Activated T-helper 2 cell treated with anti-CD3 and anti-CD28 coated beads, Interferon-gamma antibody, Interleukin-2, Interleukin-4, amounts not matched to agents 10 μg/mL and 5 μg/mL and 100 μg/mL, durations not matched to agents 14 hours and 24 hours and 36 hours (primary cell): ENCODE measurements at regions not wholly inside any gene's neighbourhood (a gene's known extent, or its start where the extent isn't known, plus 50 kb on each side); places are given as distances from the start of the nearest gene placed in this dataset.

Experiments
- DNase-seq: peaks from one replicate; pipeline ENCODE4 v3.0.0; 2021; ENCODE audit warnings: low spot score
- H3K27ac Mint-ChIP-seq: one replicate; pipeline ENCODE4 v1.8.0; 2021; ENCODE audit warnings: mixed read lengths
- H3K27me3 Mint-ChIP-seq: one replicate; pipeline ENCODE4 v1.8.0; 2021; ENCODE audit warnings: low read depth, mixed read lengths
- H3K36me3 Mint-ChIP-seq: one replicate; pipeline ENCODE4 v1.8.0; 2021; ENCODE audit warnings: low read depth, mixed read lengths
- H3K4me1 Mint-ChIP-seq: one replicate; pipeline ENCODE4 v1.8.0; 2021; ENCODE audit warnings: low read depth, mixed read lengths
- H3K4me3 Mint-ChIP-seq: one replicate; pipeline ENCODE4 v1.8.0; 2021; ENCODE audit warnings: low read depth, mild to moderate bottlenecking, moderate library complexity, mixed read lengths
- H3K9me3 Mint-ChIP-seq: one replicate; pipeline ENCODE4 v1.8.0; 2021; ENCODE audit warnings: mixed read lengths
- intact Hi-C: fragments of 100-400 bp; cut with micrococcal nuclease; formaldehyde crosslinking; loops from one replicate; pipeline ENCODE4 v1.15.1; 2023

DNA sequence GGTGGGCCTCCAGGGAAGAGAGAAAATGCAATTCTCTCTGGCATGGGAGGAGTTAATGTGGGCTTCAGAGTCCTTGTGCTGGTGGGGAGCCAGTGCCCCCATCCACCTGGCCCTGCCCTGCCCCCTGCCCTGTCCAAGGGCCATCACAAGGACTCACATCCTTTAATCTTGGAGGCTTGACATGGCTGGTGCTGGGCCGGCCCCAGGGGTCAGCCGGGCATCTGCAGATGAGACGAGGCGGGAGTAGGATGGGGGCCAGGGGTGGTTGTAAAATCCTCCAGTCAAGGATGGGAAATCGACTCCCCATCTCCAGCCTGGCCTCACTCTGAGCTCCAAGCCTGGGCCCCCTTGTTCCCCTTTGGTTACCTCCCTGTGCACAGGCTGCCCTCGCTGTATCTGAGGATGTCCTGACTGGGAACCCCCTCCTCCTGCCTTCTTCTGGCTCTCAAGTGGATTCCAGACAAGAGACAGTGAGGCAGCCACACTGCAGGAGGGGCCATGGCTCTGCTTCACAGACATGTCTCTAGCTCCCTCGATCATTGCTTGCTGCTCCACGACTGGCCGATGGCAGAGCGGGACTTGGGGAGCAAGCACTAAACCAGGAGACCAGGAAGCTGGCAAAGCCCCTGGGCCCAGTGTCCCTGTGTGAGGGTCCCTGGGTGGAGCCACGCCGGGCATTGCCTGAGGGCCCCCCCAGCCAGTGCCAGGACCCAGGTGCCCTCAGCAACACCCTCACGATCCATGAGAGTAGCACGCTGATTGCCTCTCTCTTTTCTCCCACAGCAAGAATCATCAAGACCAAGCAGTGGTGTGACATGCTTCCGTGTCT is 1120.5 kb downstream of the BRD1 start:
- intact Hi-C loops, result no loop called here
- Mint-ChIP-seq H3K36me3 (no peaks in the 10 kb centered on the region), H3K4me1 (no peaks in the 10 kb centered on the region), H3K9me3 (no peaks in the 10 kb centered on the region), H3K27ac (no peak overlapping the region), H3K4me3 (no peak overlapping the region), H3K27me3 (no peaks in the 10 kb centered on the region)
- no peak for DNase-seq

DNA sequence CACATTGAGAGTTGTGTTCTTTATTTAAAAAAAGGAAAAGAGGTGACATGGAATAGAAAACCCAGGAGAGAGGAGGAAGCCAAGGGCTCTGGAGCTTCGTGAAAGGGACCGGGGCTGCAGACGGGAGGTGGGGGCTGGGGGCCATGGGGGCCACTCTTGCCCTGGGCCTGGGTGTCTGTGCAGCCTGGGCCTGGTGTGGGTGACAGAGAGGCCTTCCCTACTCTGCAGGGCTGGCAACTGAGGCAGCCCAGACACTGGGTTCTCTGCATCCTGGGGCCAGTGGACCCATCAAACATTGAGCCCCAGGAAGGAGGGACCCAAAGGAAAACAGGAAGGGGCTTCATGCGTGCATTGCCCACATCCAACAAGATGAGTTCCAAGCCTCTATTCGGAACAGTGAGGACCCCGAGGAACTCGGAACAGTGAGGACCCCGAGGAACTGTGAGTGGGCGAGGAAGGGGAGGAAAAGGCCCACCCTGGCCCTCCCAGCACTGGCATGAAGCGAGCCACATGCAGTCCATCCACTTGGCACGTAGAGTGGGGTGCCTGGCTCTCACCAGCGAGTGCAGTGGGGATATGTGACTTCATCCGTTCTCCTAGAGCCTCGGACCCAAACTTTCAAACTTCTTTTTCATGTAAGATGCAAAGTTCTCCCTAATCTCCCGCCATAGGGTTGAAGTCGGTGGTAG is 1121.6 kb downstream of the BRD1 start:
- no peaks in the 10 kb centered on the region for H3K36me3 Mint-ChIP-seq
- intact Hi-C loops, result no loop called here
- no peak overlapping the region for H3K27ac Mint-ChIP-seq
- H3K4me1 Mint-ChIP-seq, result no peaks in the 10 kb centered on the region
- no peaks in the 10 kb centered on the region for H3K27me3 Mint-ChIP-seq
- H3K4me3 Mint-ChIP-seq, result no peak overlapping the region
- DNase-seq, result no peak
- H3K9me3 Mint-ChIP-seq, result no peaks in the 10 kb centered on the region

DNA sequence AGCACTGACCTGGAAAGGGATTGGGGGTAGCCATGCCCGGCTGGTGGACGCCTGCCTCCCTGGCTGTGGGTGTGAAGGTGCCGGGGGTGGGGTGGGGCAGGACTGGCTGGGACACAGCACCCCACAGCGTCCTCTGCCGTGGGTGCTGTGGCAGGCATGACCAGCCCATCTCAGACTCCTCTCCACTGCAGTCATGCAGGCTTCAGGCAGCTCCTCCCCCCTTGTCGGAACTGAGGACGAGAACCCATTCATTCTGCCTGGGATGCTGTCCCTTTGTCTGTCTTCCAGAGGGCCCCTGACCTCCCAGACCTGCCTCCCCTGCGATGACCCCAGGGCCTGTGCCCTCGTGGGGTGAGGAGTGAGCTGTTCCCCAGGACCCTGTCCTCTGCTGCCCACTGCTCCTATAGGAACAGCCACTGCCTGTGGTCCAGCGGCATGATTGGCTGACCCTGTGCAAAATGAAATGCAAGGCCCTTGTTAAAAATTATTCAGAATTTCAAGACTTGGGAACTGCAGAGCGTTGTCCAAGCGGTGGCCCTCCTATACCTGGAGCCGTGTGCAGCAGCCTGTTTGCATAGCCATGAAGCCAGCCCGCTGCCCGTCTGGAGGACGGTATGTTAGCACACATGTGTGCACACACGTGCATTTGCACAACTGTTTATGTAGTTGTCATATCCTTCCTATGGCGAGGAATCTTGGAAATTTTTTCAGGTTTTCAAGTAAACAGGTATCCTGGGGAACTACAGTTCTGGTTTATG is 1122.3 kb downstream of the BRD1 start:
- no peak for DNase-seq
- H3K4me1 Mint-ChIP-seq, result no peaks in the 10 kb centered on the region
- intact Hi-C loops, result no loop called here
- no peaks in the 10 kb centered on the region for H3K36me3 Mint-ChIP-seq
- no peaks in the 10 kb centered on the region for H3K27me3 Mint-ChIP-seq
- no peaks in the 10 kb centered on the region for H3K9me3 Mint-ChIP-seq
- H3K4me3 Mint-ChIP-seq, result no peak overlapping the region
- H3K27ac Mint-ChIP-seq, result no peak overlapping the region

DNA sequence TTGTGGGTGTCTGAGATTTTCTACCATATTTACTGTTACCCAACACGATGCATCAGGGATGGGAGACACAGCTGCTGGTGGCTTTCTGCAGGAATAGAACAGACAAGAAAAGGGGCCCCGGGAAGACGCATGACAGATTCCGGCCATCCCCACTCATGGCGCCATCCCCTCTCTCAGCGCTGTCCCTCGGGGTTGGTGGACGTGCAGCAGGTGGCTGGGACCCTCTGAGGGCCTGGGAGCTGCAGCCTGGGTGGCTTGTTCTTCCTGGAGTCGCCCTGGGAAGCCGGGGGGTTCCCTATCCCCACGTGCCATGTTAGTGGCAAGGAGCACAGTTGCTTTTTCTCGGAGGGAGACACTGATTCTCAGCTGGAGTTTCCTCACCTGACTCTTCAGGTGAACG is 1123.3 kb downstream of the BRD1 start:
- Mint-ChIP-seq H3K4me3 (no peak overlapping the region), H3K36me3 (no peaks in the 10 kb centered on the region), H3K9me3 (no peaks in the 10 kb centered on the region), H3K27me3 (no peaks in the 10 kb centered on the region), H3K4me1 (no peaks in the 10 kb centered on the region), H3K27ac (no peak overlapping the region)
- intact Hi-C loops, result no loop called here
- no peak for DNase-seq

DNA sequence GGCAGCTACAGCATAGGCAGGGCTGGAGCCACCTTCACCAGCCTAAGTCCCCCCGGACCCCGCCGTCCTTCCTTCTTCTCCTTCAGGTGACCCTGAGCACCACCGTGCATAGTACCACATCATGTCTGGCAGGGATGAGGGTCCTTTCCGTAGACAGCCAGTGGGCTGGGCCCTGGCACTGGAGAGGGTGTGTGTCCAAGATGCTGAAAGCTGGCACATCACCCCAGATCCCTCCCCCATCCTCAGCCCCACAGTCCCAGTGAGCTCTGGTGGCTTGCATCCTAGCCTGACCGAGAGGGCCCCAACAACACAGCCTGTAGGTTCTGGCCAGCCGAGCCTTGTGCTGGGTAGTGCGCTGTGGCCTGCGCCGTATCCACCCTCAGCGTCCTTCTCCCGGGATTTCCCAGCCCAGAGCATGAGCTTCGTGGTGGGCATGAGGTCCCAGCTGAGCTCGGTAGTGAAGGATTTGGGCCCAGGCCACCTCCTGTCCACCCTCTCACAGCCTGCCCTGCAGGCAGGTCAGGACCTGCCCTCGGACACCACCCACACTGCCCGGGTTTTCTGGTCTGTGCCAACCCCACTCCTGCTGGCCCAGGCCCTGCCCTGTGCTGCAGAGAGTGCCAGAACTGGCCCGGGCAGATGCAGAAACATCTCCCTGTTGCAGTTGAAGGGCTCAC is 1124.3 kb downstream of the BRD1 start:
- Mint-ChIP-seq H3K4me3 (no peak overlapping the region), H3K27me3 (no peaks in the 10 kb centered on the region), H3K36me3 (no peaks in the 10 kb centered on the region), H3K9me3 (no peaks in the 10 kb centered on the region), H3K4me1 (no peaks in the 10 kb centered on the region), H3K27ac (no peak overlapping the region)
- intact Hi-C loops, result no loop called here
- DNase-seq, result no peak

- intact Hi-C loops, result no loop called here
- no peaks in the 10 kb centered on the region for H3K9me3 Mint-ChIP-seq
- no peaks in the 10 kb centered on the region for H3K4me1 Mint-ChIP-seq
- no peak overlapping the region for H3K27ac Mint-ChIP-seq
- H3K36me3 Mint-ChIP-seq, result no peaks in the 10 kb centered on the region
- no peak for DNase-seq
- H3K27me3 Mint-ChIP-seq, result no peaks in the 10 kb centered on the region
- no peak overlapping the region for H3K4me3 Mint-ChIP-seq
These were observed 1125.0 kb downstream of the BRD1 start for GRCh38 chr22:48702573-48703264.

DNA sequence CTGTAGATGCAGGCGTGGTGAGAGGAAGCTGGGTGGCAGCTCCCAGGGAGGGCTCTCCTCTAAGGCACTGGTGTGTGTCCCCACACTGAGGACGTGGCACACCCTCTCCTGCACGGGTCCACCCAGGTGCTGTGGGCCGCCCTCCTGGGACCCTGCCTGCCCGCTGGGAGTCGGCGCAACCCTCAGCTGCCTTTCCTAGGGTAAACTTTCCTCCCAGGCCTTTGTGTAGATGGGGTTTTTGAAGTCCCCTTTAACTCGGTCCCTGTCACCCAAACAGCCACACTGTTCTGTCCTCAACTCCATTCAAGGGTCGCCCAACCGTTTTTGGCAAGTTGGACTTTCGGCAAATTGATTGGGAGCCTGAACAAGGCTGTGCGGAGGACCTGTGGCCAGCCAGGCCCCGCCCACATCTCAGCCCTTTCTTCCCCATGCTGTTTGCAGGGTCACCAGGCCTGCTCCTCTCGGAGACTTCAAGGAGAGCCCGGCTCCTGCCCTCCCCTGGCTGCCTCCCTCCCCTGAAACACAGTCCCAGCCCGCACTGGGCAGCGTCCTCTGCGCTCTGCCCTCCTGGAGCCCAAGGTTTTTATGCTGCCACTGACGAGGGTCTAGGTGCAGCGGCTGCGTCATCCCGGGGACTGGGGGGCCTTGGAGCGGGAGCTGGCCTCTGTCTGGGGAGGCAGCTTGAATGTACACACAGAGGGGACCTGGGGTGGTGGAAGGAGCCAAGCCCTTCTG is 1126.2 kb downstream of the BRD1 start:
- no peak overlapping the region for H3K4me3 Mint-ChIP-seq
- intact Hi-C loops, result no loop called here
- no peak for DNase-seq
- H3K27me3 Mint-ChIP-seq, result no peaks in the 10 kb centered on the region
- no peaks in the 10 kb centered on the region for H3K36me3 Mint-ChIP-seq
- no peaks in the 10 kb centered on the region for H3K4me1 Mint-ChIP-seq
- no peak overlapping the region for H3K27ac Mint-ChIP-seq
- H3K9me3 Mint-ChIP-seq, result no peaks in the 10 kb centered on the region

DNA sequence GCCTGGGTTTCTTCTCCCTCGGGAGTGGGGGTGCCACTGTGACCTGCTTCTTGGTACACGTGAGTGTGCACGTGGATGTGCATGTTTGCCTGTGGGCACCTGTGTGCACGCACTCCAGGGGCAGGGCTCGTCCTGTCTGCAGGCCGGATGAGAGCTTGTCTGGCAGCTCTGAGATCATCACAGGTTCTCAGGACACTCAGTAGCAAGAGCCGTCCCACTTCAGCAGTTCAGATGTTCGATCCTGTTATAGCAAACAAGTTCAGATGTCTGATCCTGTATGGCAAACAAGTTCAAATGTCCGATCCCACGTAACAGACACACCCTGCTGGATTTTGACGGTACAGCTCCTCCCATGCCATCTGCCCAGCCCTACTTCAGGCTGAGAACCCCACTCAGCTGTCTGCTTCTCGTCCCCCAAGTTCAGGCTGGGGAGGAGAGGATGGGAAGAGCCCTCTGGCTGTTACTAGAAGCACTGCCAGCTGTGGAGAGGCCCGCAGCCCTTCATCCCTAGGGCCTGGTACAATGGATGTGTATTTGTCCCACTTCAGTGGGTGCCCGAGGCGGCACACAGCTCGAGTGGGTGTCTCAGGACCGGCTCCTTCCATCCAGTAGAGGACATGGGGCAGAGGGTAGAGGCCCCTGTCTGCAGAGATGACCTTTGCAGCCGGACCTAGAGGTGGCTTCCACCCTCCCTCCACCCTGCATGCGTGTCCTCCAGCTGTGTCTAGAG is 1126.9 kb downstream of the BRD1 start:
- H3K4me1 Mint-ChIP-seq, result no peaks in the 10 kb centered on the region
- no peak overlapping the region for H3K27ac Mint-ChIP-seq
- no peak overlapping the region for H3K4me3 Mint-ChIP-seq
- H3K36me3 Mint-ChIP-seq, result no peaks in the 10 kb centered on the region
- no peak for DNase-seq
- intact Hi-C loops, result no loop called here
- H3K9me3 Mint-ChIP-seq, result no peaks in the 10 kb centered on the region
- H3K27me3 Mint-ChIP-seq, result no peaks in the 10 kb centered on the region

DNA sequence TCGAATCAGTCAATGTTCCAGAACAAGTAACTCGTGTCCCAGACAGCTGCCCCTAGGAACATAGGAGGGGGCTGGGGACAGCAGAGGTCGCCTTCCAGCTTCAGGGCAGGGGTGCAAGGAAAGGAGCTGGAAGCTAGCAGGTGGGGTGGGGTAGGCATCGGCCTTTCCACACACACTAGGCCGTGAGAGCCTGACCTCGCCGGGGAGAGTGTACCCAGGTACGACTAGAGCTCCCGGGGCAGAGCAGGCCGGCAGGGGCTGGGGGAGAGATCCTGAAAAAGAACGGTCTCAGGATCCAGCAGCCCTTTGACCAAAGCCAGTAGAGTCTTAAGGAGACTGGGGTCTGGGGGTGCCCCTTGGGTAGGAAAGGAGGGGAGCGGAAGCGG is 1127.5 kb downstream of the BRD1 start:
- intact Hi-C loops, result no loop called here
- no peaks in the 10 kb centered on the region for H3K36me3 Mint-ChIP-seq
- H3K4me3 Mint-ChIP-seq, result no peak overlapping the region
- no peak for DNase-seq
- H3K27me3 Mint-ChIP-seq, result no peaks in the 10 kb centered on the region
- H3K4me1 Mint-ChIP-seq, result no peaks in the 10 kb centered on the region
- H3K9me3 Mint-ChIP-seq, result no peaks in the 10 kb centered on the region
- H3K27ac Mint-ChIP-seq, result no peak overlapping the region

DNA sequence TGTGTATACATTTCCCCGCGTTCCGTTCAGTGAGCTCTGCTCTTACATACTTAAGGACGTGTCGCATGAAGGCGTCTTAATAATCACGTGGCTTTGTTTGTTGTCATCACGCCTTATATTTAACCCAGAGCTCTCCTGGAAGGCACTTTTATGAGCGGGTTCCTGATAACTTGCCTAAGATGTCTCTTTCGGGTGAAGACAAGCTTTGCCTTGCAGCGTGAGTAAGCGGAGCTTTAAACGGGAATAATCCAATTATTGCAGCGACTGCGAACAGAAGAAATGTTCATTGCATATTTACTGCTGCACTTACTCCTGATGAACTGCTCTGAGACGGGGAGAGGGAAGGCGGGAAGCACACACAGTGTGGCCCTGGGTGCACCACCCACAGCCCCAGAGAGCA is 1128.2 kb downstream of the BRD1 start:
- no peaks in the 10 kb centered on the region for H3K27me3 Mint-ChIP-seq
- no peaks in the 10 kb centered on the region for H3K9me3 Mint-ChIP-seq
- H3K4me1 Mint-ChIP-seq, result no peaks in the 10 kb centered on the region
- no peak overlapping the region for H3K27ac Mint-ChIP-seq
- intact Hi-C loops, result no loop called here
- H3K4me3 Mint-ChIP-seq, result no peak overlapping the region
- H3K36me3 Mint-ChIP-seq, result no peaks in the 10 kb centered on the region
- no peak for DNase-seq

- H3K27ac Mint-ChIP-seq, result no peak overlapping the region
- no peak for DNase-seq
- no peaks in the 10 kb centered on the region for H3K4me1 Mint-ChIP-seq
- no peaks in the 10 kb centered on the region for H3K36me3 Mint-ChIP-seq
- H3K27me3 Mint-ChIP-seq, result no peaks in the 10 kb centered on the region
- intact Hi-C loops, result no loop called here
- no peak overlapping the region for H3K4me3 Mint-ChIP-seq
- H3K9me3 Mint-ChIP-seq, result no peaks in the 10 kb centered on the region
These were observed 1129.1 kb downstream of the BRD1 start for GRCh38 chr22:48698618-48699017.
